ENCODE measurements at regions not wholly inside any gene's neighbourhood (a gene's known extent, or its start where the extent isn't known, plus 50 kb on each side); places are given as distances from the start of the nearest gene placed in this dataset.

DNA sequence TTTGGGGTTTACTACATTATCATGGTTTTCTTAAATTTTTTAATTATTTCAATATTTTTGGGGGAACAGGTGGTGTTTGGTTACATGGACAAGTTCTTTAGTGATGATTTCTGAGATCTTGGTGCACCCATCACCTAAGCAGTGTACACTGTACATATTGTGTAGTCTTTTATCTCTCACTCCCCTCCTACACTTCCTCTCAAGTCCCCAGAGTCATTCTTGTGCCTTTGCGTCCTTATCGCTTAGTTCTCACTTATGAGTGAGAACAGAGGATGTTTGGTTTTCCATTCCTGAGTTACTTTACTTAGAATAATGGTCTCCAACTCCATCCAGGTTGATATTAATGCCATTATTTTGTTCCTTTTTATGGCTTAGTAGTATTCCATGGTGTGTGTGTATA is 130.9 kb upstream of the CD93 start (continued):
- TF ChIP-seq RARB (CRISPR knock-in tag; IDR thresholded peaks at IDR 0.05): no peak
- TF ChIP-seq HOXB13 (CRISPR knock-in tag; IDR thresholded peaks at IDR 0.05; ENCODE audit: low read depth): no peak
- TF ChIP-seq FOXS1 (CRISPR knock-in tag; IDR thresholded peaks at IDR 0.05): no peak
- TF ChIP-seq SMC3 (IDR thresholded peaks at IDR 0.05): no peak

DNA sequence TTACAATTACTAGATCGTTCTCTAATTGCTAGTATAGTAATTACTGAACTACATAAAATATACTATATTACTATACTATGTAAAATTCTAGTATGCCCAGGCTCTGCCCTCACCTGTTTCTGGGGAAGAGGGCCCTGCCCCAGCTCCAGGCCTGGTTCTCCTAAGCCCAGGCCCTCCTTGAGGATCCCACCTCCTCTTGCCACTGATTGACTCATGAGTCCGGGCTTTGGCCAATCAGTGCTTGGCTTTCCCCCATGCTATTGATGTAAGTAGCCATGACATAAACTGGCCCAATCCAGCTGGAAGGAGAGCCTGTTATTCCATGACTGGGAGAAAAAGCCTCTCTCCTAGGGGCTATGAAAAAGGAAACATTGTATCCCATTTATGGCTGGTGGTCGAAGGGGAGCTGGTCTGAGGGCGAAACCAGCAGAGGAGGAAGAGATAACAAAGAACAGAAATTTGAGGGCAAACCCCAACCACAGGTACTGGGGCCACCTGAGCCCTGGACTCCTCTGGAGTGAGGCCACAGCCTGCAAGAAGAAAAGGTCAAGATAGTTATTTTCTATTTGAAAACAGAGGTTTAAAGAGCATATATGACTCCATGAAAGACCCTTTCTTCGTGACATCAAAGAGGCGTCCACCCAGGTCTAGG is 129.3 kb upstream of the CD93 start:
- no peaks in the 10 kb centered on the region for H3K4me1 ChIP-seq
- DNase-seq (ENCODE audit: low read depth in 1 of 2, low spot score in 1 of 2) (no peak), FAIRE-seq (no peak), ATAC-seq (no peak)
- no peak overlapping the region for H3K4me2 ChIP-seq
- H3K27ac ChIP-seq: no peak overlapping the region
- ChIA-PET CTCF (no interaction called here), POLR2A (no interaction called here)
- TF ChIP-seq ZSCAN20 (CRISPR knock-in tag; IDR thresholded peaks at IDR 0.05) (no peak), FOSL2 (IDR thresholded peaks at IDR 0.05) (no peak), FOSL2 (CRISPR knock-in tag; IDR thresholded peaks at IDR 0.05) (no peak), NPAS2 (CRISPR knock-in tag; IDR thresholded peaks at IDR 0.05; ENCODE audit: borderline replicate concordance) (no peak), CHD4 (IDR thresholded peaks at IDR 0.05; ENCODE audit: borderline replicate concordance) (no peak), CHD2 (IDR thresholded peaks at IDR 0.05; ENCODE audit: low read length, partially characterized antibody) (no peak), KDM5A (IDR thresholded peaks at IDR 0.05) (no peak), CBX2 (IDR thresholded peaks at IDR 0.05; ENCODE audit: borderline replicate concordance, low read depth) (no peak), MAZ (IDR thresholded peaks at IDR 0.05; ENCODE audit: borderline replicate concordance, low read depth, low read length) (no peak), ZNF302 (CRISPR knock-in tag; IDR thresholded peaks at IDR 0.05) (no peak), ZFP36 (IDR thresholded peaks at IDR 0.05; ENCODE audit: borderline replicate concordance, partially characterized antibody) (no peak), GATA3 (IDR thresholded peaks at IDR 0.05; ENCODE audit: borderline replicate concordance) (no peak)
- TF ChIP-seq, protein P1, sequence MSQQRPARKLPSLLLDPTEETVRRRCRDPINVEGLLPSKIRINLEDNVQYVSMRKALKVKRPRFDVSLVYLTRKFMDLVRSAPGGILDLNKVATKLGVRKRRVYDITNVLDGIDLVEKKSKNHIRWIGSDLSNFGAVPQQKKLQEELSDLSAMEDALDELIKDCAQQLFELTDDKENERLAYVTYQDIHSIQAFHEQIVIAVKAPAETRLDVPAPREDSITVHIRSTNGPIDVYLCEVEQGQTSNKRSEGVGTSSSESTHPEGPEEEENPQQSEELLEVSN (IDR thresholded peaks at IDR 0.05; ENCODE audit: borderline replicate concordance, low read depth): no peak
- TF ChIP-seq, protein P2, sequence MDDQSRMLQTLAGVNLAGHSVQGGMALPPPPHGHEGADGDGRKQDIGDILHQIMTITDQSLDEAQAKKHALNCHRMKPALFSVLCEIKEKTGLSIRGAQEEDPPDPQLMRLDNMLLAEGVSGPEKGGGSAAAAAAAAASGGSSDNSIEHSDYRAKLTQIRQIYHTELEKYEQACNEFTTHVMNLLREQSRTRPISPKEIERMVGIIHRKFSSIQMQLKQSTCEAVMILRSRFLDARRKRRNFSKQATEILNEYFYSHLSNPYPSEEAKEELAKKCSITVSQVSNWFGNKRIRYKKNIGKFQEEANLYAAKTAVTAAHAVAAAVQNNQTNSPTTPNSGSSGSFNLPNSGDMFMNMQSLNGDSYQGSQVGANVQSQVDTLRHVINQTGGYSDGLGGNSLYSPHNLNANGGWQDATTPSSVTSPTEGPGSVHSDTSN (IDR thresholded peaks at IDR 0.05): no peak
- TF ChIP-seq, protein P3, sequence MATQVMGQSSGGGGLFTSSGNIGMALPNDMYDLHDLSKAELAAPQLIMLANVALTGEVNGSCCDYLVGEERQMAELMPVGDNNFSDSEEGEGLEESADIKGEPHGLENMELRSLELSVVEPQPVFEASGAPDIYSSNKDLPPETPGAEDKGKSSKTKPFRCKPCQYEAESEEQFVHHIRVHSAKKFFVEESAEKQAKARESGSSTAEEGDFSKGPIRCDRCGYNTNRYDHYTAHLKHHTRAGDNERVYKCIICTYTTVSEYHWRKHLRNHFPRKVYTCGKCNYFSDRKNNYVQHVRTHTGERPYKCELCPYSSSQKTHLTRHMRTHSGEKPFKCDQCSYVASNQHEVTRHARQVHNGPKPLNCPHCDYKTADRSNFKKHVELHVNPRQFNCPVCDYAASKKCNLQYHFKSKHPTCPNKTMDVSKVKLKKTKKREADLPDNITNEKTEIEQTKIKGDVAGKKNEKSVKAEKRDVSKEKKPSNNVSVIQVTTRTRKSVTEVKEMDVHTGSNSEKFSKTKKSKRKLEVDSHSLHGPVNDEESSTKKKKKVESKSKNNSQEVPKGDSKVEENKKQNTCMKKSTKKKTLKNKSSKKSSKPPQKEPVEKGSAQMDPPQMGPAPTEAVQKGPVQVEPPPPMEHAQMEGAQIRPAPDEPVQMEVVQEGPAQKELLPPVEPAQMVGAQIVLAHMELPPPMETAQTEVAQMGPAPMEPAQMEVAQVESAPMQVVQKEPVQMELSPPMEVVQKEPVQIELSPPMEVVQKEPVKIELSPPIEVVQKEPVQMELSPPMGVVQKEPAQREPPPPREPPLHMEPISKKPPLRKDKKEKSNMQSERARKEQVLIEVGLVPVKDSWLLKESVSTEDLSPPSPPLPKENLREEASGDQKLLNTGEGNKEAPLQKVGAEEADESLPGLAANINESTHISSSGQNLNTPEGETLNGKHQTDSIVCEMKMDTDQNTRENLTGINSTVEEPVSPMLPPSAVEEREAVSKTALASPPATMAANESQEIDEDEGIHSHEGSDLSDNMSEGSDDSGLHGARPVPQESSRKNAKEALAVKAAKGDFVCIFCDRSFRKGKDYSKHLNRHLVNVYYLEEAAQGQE (IDR thresholded peaks at IDR 0.05): no peak
- TF ChIP-seq, protein P4, sequence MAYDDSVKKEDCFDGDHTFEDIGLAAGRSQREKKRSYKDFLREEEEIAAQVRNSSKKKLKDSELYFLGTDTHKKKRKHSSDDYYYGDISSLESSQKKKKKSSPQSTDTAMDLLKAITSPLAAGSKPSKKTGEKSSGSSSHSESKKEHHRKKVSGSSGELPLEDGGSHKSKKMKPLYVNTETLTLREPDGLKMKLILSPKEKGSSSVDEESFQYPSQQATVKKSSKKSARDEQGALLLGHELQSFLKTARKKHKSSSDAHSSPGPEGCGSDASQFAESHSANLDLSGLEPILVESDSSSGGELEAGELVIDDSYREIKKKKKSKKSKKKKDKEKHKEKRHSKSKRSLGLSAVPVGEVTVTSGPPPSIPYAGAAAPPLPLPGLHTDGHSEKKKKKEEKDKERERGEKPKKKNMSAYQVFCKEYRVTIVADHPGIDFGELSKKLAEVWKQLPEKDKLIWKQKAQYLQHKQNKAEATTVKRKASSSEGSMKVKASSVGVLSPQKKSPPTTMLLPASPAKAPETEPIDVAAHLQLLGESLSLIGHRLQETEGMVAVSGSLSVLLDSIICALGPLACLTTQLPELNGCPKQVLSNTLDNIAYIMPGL (CRISPR knock-in tag; IDR thresholded peaks at IDR 0.05; ENCODE audit: borderline replicate concordance): no peak
- H3K9me3 ChIP-seq: 0 out of 3 replicates have a peak, but pooled peaks cover 10% of the 10 kb centered on the region
- H3K4me3 ChIP-seq: no peak overlapping the region
- WGBS (ENCODE audit: missing lambda C conversion rate): 32% methylated on average over 6 of the region's 6 CpGs
